ENCODE measurements at regions not wholly inside any gene's neighbourhood (a gene's known extent, or its start where the extent isn't known, plus 50 kb on each side); places are given as distances from the start of the nearest gene placed in this dataset.

- Mint-ChIP-seq H3K36me3 (ENCODE audit: insufficient read depth) (no peaks in the 10 kb centered on the region), H3K9me3 (peaks cover 11 to 36% of the 10 kb centered on the region in 2 donors), H3K27ac (no peak overlapping the region), H3K27me3 (no peaks in the 10 kb centered on the region), H3K4me3 (no peak overlapping the region), H3K4me1 (ENCODE audit: low read depth in 2 of 2) (no peaks in the 10 kb centered on the region)
- no peak for ATAC-seq (replicated peaks)
- no peak for DNase-seq
Observed at GRCh38 chr5:22970491-22970890, 117.3 kb upstream of the CDH12 start.

GRCh38 chr5:22968386-22968785 is 115.2 kb upstream of the CDH12 start:
- H3K27ac Mint-ChIP-seq: no peak overlapping the region
- no peaks in the 10 kb centered on the region for H3K27me3 Mint-ChIP-seq
- no peak overlapping the region for H3K4me3 Mint-ChIP-seq
- peaks cover 12 to 42% of the 10 kb centered on the region in 2 donors for H3K9me3 Mint-ChIP-seq
- no peaks in the 10 kb centered on the region for H3K36me3 Mint-ChIP-seq (ENCODE audit: insufficient read depth)
- no peaks in the 10 kb centered on the region for H3K4me1 Mint-ChIP-seq (ENCODE audit: low read depth in 2 of 2)
- DNase-seq (no peak), ATAC-seq (replicated peaks) (no peak)

- DNase-seq (no peak), ATAC-seq (replicated peaks) (no peak)
- Mint-ChIP-seq H3K36me3 (ENCODE audit: insufficient read depth) (no peaks in the 10 kb centered on the region), H3K27me3 (no peaks in the 10 kb centered on the region), H3K27ac (no peak overlapping the region), H3K9me3 (peaks cover 10 to 42% of the 10 kb centered on the region in 2 donors), H3K4me1 (ENCODE audit: low read depth in 2 of 2) (no peaks in the 10 kb centered on the region), H3K4me3 (no peak overlapping the region)
Observed at GRCh38 chr5:22965960-22966359, 112.8 kb upstream of the CDH12 start.

- H3K27me3 Mint-ChIP-seq: no peaks in the 10 kb centered on the region
- no peak overlapping the region for H3K4me3 Mint-ChIP-seq
- H3K9me3 Mint-ChIP-seq: peaks cover 10 to 42% of the 10 kb centered on the region in 2 donors
- H3K4me1 Mint-ChIP-seq (ENCODE audit: low read depth in 2 of 2): no peaks in the 10 kb centered on the region
- DNase-seq: no peak
- ATAC-seq (replicated peaks): no peak
- H3K36me3 Mint-ChIP-seq (ENCODE audit: insufficient read depth): no peaks in the 10 kb centered on the region
- no peak overlapping the region for H3K27ac Mint-ChIP-seq
Observed at GRCh38 chr5:22964632-22965031, 111.5 kb upstream of the CDH12 start.

- no peak overlapping the region for H3K4me3 Mint-ChIP-seq
Observed at GRCh38 chr5:22958462-22959262, 105.5 kb upstream of the CDH12 start.

GRCh38 chr5:22947921-22948320 is 94.8 kb upstream of the CDH12 start:
- H3K4me1 Mint-ChIP-seq (ENCODE audit: low read depth in 2 of 2): no peaks in the 10 kb centered on the region
- no peak overlapping the region for H3K4me3 Mint-ChIP-seq
- H3K27ac Mint-ChIP-seq: no peak overlapping the region
- no peaks in the 10 kb centered on the region for H3K27me3 Mint-ChIP-seq
- DNase-seq: no peak
- ATAC-seq (replicated peaks): no peak
- H3K9me3 Mint-ChIP-seq: no peaks in the 10 kb centered on the region
- no peaks in the 10 kb centered on the region for H3K36me3 Mint-ChIP-seq (ENCODE audit: insufficient read depth)

More at GRCh38 chr5:22958462-22959262, 105.5 kb upstream of the CDH12 start:
- no peak for ATAC-seq (replicated peaks)
- H3K36me3 Mint-ChIP-seq (ENCODE audit: insufficient read depth): no peaks in the 10 kb centered on the region
- no peaks in the 10 kb centered on the region for H3K4me1 Mint-ChIP-seq (ENCODE audit: low read depth in 2 of 2)
- H3K27me3 Mint-ChIP-seq: no peaks in the 10 kb centered on the region
- no peak overlapping the region for H3K27ac Mint-ChIP-seq
- peaks cover 2 to 3% of the 10 kb centered on the region in 2 donors for H3K9me3 Mint-ChIP-seq
- DNase-seq: no peak

- no peak for ATAC-seq (replicated peaks)
- no peak overlapping the region for H3K27ac Mint-ChIP-seq
- H3K36me3 Mint-ChIP-seq (ENCODE audit: insufficient read depth): no peaks in the 10 kb centered on the region
- H3K9me3 Mint-ChIP-seq: peaks cover 11 to 12% of the 10 kb centered on the region in 2 donors
- no peaks in the 10 kb centered on the region for H3K27me3 Mint-ChIP-seq
- no peaks in the 10 kb centered on the region for H3K4me1 Mint-ChIP-seq (ENCODE audit: low read depth in 2 of 2)
- no peak for DNase-seq
- H3K4me3 Mint-ChIP-seq: no peak overlapping the region
Observed at GRCh38 chr5:22938362-22938761, 85.2 kb upstream of the CDH12 start.

- H3K36me3 Mint-ChIP-seq (ENCODE audit: insufficient read depth): no peaks in the 10 kb centered on the region
- H3K9me3 Mint-ChIP-seq: peaks cover 23 to 30% of the 10 kb centered on the region in 2 donors
- H3K27ac Mint-ChIP-seq: no peak overlapping the region
- DNase-seq (no peak), ATAC-seq (replicated peaks) (no peak)
- no peaks in the 10 kb centered on the region for H3K27me3 Mint-ChIP-seq
- H3K4me1 Mint-ChIP-seq (ENCODE audit: low read depth in 2 of 2): no peaks in the 10 kb centered on the region
- no peak overlapping the region for H3K4me3 Mint-ChIP-seq
Observed at GRCh38 chr5:22928821-22929482, 75.8 kb upstream of the CDH12 start.

- DNase-seq (no peak), ATAC-seq (replicated peaks) (no peak)
- no peak overlapping the region for H3K4me3 Mint-ChIP-seq
- H3K27ac Mint-ChIP-seq: no peak overlapping the region
- H3K36me3 Mint-ChIP-seq (ENCODE audit: insufficient read depth): no peaks in the 10 kb centered on the region
- H3K27me3 Mint-ChIP-seq: no peaks in the 10 kb centered on the region
- H3K4me1 Mint-ChIP-seq (ENCODE audit: low read depth in 2 of 2): no peaks in the 10 kb centered on the region
- H3K9me3 Mint-ChIP-seq: peaks cover 12 to 26% of the 10 kb centered on the region in 2 donors
Observed at GRCh38 chr5:22926574-22926973, 73.4 kb upstream of the CDH12 start.

- ATAC-seq (replicated peaks) (no peak), DNase-seq (no peak)
- no peak overlapping the region for H3K4me3 Mint-ChIP-seq
- no peaks in the 10 kb centered on the region for H3K36me3 Mint-ChIP-seq (ENCODE audit: insufficient read depth)
- H3K27me3 Mint-ChIP-seq: no peaks in the 10 kb centered on the region
- H3K27ac Mint-ChIP-seq: no peak overlapping the region
- peaks cover 8 to 31% of the 10 kb centered on the region in 2 donors for H3K9me3 Mint-ChIP-seq
- no peaks in the 10 kb centered on the region for H3K4me1 Mint-ChIP-seq (ENCODE audit: low read depth in 2 of 2)
Observed at GRCh38 chr5:22918511-22918910, 65.4 kb upstream of the CDH12 start.

- H3K9me3 Mint-ChIP-seq: peaks cover 10 to 26% of the 10 kb centered on the region in 2 donors
- H3K27ac Mint-ChIP-seq: no peak overlapping the region
- no peaks in the 10 kb centered on the region for H3K27me3 Mint-ChIP-seq
- H3K4me3 Mint-ChIP-seq: no peak overlapping the region
- ATAC-seq (replicated peaks) (no peak), DNase-seq (no peak)
- H3K36me3 Mint-ChIP-seq (ENCODE audit: insufficient read depth): no peaks in the 10 kb centered on the region
- no peaks in the 10 kb centered on the region for H3K4me1 Mint-ChIP-seq (ENCODE audit: low read depth in 2 of 2)
Observed at GRCh38 chr5:22916393-22916792, 63.2 kb upstream of the CDH12 start.

GRCh38 chr5:22911019-22911418 is 57.9 kb upstream of the CDH12 start:
- ATAC-seq (replicated peaks) (no peak), DNase-seq (no peak)
- H3K9me3 Mint-ChIP-seq: peaks cover 4 to 14% of the 10 kb centered on the region in 2 donors
- no peaks in the 10 kb centered on the region for H3K4me1 Mint-ChIP-seq (ENCODE audit: low read depth in 2 of 2)
- H3K27me3 Mint-ChIP-seq: no peaks in the 10 kb centered on the region
- no peak overlapping the region for H3K4me3 Mint-ChIP-seq
- H3K36me3 Mint-ChIP-seq (ENCODE audit: insufficient read depth): no peaks in the 10 kb centered on the region
- no peak overlapping the region for H3K27ac Mint-ChIP-seq

- Mint-ChIP-seq H3K36me3 (ENCODE audit: insufficient read depth) (no peaks in the 10 kb centered on the region), H3K9me3 (peaks cover 4 to 14% of the 10 kb centered on the region in 2 donors), H3K4me1 (ENCODE audit: low read depth in 2 of 2) (no peaks in the 10 kb centered on the region), H3K27me3 (no peaks in the 10 kb centered on the region), H3K27ac (no peak overlapping the region), H3K4me3 (no peak overlapping the region)
- DNase-seq (no peak), ATAC-seq (replicated peaks) (no peak)
Observed at GRCh38 chr5:22910523-22910922, 57.4 kb upstream of the CDH12 start.

GRCh38 chr5:22908586-22908985 is 55.4 kb upstream of the CDH12 start:
- no peaks in the 10 kb centered on the region for H3K27me3 Mint-ChIP-seq
- no peak overlapping the region for H3K27ac Mint-ChIP-seq
- no peaks in the 10 kb centered on the region for H3K4me1 Mint-ChIP-seq (ENCODE audit: low read depth in 2 of 2)
- peaks cover 5 to 7% of the 10 kb centered on the region in 2 donors for H3K9me3 Mint-ChIP-seq
- H3K4me3 Mint-ChIP-seq: no peak overlapping the region
- ATAC-seq (replicated peaks) (no peak), DNase-seq (no peak)
- no peaks in the 10 kb centered on the region for H3K36me3 Mint-ChIP-seq (ENCODE audit: insufficient read depth)
